Neural cell (in vitro differentiated cells): ENCODE measurements at regions not wholly inside any gene's neighbourhood (a gene's known extent, or its start where the extent isn't known, plus 50 kb on each side); places are given as distances from the start of the nearest gene placed in this dataset.

Experiments used
- H2AFZ ChIP-seq: fragments of 200-600, 300-800 bp; sonication (generic), shearing (Covaris generic); 2 replicates; pipeline ENCODE4 v1.6.0; 2014; ENCODE audit warnings: low read depth, mild to moderate bottlenecking, antibody characterized with exemption, low read length, moderate library complexity
- H3F3A ChIP-seq: fragments of 200-600 bp; shearing (Covaris generic); 2 replicates; pipeline ENCODE4 v1.6.1; 2016; ENCODE audit warnings: mild to moderate bottlenecking, moderate library complexity, mixed read lengths, antibody characterized with exemption, low read length; ENCODE audit not compliant: insufficient read depth, poor library complexity, severe bottlenecking
- H3K27ac ChIP-seq: fragments of 200-600, 300-800 bp; sonication (generic), shearing (Covaris generic); 2 replicates; pipeline ENCODE4 v1.5.1; 2014; ENCODE audit warnings: mild to moderate bottlenecking, low read length, moderate library complexity
- H3K27me3 ChIP-seq: fragments of 300-800, 200-600 bp; sonication (generic), shearing (Covaris generic); 2 replicates; pipeline ENCODE4 v1.6.0; 2014; ENCODE audit warnings: mild to moderate bottlenecking, low read depth, low read length, moderate library complexity; ENCODE audit not compliant: insufficient read depth
- H3K36me3 ChIP-seq: fragments of 300-800, 200-600 bp; sonication (generic), shearing (Covaris generic); 2 replicates; pipeline ENCODE4 v1.5.1; 2014; ENCODE audit warnings: mild to moderate bottlenecking, antibody characterized with exemption, low read length, moderate library complexity; ENCODE audit not compliant: insufficient read depth
- H3K4me2 ChIP-seq: fragments of 300-800, 200-600 bp; sonication (generic), shearing (Covaris generic); 2 replicates; pipeline ENCODE4 v1.6.0; 2014; ENCODE audit warnings: mild to moderate bottlenecking, low read length
- H3K4me3 ChIP-seq: fragments of 300-800, 200-600 bp; sonication (generic), shearing (Covaris generic); 2 replicates; pipeline ENCODE4 v1.5.1; 2014; ENCODE audit warnings: mild to moderate bottlenecking, low read length, moderate library complexity
- H3K79me2 ChIP-seq: fragments of 200-600 bp; shearing (Covaris generic); replicated peaks from 2 replicates; pipeline ENCODE4 v1.6.0; 2014; ENCODE audit warnings: mild to moderate bottlenecking, low read length, moderate library complexity; ENCODE audit not compliant: insufficient read depth
- H3K9ac ChIP-seq: fragments of 300-800, 200-600 bp; sonication (generic), shearing (Covaris generic); 2 replicates; pipeline ENCODE4 v1.6.1; 2016; ENCODE audit warnings: mild to moderate bottlenecking, low read length, mixed read lengths
- H3K9me2 ChIP-seq: fragments of 200-600 bp; shearing (Covaris generic); 2 replicates; pipeline ENCODE4 v1.6.1; 2016; ENCODE audit warnings: mild to moderate bottlenecking, low read length, mixed read lengths; ENCODE audit not compliant: insufficient read depth
- H3K9me3 ChIP-seq: fragments of 200-600, 300-800 bp; sonication (generic), shearing (Covaris generic); 2 replicates; pipeline ENCODE4 v1.6.1; 2016; ENCODE audit warnings: mild to moderate bottlenecking, mixed run types, low read length, moderate library complexity, mixed read lengths
- H4K20me1 ChIP-seq: fragments of 200-600 bp; shearing (Covaris generic); 2 replicates; pipeline ENCODE4 v1.6.1; 2016; ENCODE audit warnings: mild to moderate bottlenecking, mixed run types; ENCODE audit not compliant: insufficient read depth
- CTCF ChIP-seq: fragments of 450-650 bp; IDR thresholded peaks from 2 replicates; pipeline ENCODE4 v1.5.1; 2014; ENCODE audit warnings: antibody characterized with exemption, mild to moderate bottlenecking, moderate library complexity; ENCODE audit not compliant: poor library complexity, severe bottlenecking
- EP300 ChIP-seq: fragments of 450-650 bp; conservative IDR thresholded peaks from 2 replicates; pipeline ENCODE4 v1.6.1; 2014; ENCODE audit warnings: antibody characterized with exemption, mild to moderate bottlenecking, moderate library complexity; ENCODE audit not compliant: poor library complexity, severe bottlenecking
- EZH2 ChIP-seq: fragments of 200-600, 300-800 bp; shearing (Covaris generic), sonication (generic); IDR thresholded peaks from 2 replicates; pipeline ENCODE4 v1.6.1; 2014; ENCODE audit warnings: antibody characterized with exemption, low read length, borderline replicate concordance, mild to moderate bottlenecking; ENCODE audit not compliant: insufficient read depth, poor library complexity, severe bottlenecking
- MXI1 ChIP-seq: fragments of 450-650 bp; conservative IDR thresholded peaks from 2 replicates; pipeline ENCODE4 v1.6.1; 2014; ENCODE audit warnings: antibody characterized with exemption, mild to moderate bottlenecking; ENCODE audit not compliant: poor library complexity, severe bottlenecking
- POLR2AphosphoS5 ChIP-seq: IDR thresholded peaks from 2 replicates; pipeline ENCODE4 v1.6.1; 2012
- RAD21 ChIP-seq: fragments of 450-650 bp; conservative IDR thresholded peaks from 2 replicates; pipeline ENCODE4 v1.6.1; 2014; ENCODE audit warnings: antibody characterized with exemption, mild to moderate bottlenecking, moderate library complexity
- SMC3 ChIP-seq: fragments of 450-650 bp; conservative IDR thresholded peaks from 2 replicates; pipeline ENCODE4 v1.6.1; 2014; ENCODE audit warnings: antibody characterized with exemption, mild to moderate bottlenecking, moderate library complexity; ENCODE audit not compliant: poor library complexity
- TAF1 ChIP-seq: IDR thresholded peaks from 2 replicates; pipeline ENCODE4 v1.6.1; 2012; ENCODE audit warnings: low read depth
- TF ChIP-seq, protein P1 (sequence below): IDR thresholded peaks from 2 replicates; pipeline ENCODE4 v1.6.1; 2012; ENCODE audit warnings: borderline replicate concordance

DNA sequence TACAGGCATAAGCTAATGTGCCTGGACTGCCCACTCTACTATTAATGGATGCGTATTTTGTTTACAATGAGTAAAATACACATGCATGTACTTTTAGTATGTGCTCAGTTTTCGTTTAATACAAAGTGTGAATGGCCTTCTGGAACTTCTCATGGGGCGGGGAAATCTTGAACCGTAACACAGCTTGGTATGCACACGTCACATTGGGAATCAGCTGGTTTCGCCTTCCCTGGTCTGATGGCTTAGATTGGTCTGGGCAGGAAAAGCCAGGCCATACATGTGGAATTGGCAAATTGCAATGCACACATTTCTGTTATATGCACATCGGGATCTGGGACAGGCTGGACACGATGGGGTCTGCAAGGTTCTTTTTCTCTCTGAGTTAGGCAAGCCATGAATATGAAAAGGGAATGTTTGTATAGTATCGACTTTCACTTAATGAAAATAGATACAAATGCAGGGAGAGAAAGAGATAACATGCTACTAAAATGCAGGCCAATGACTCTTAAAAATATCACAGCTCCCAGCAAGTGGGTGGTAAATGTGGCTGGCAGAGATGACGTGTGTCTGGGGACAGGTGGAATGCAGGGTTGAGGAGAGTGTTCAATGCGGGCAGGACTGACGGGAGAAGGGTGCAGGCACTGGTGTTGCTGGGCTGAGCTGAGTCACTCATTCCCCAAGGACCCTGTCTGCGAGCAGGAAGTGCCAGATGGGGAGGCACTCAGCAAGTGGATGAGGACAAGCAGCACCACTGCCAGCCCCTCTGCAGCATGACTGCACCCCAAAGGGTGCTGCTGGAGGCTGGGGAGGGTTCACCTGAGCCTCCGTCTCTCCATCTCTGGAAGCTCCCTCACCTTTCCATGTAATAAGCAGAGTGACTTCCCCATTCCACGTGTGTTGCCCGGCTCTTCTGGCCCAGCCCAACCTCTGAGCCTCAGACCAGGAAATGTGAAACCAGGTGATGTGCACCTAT is 204.0 kb upstream of the GPR12 start:
- no peaks in the 10 kb centered on the region for H3K27me3 ChIP-seq
- H4K20me1 ChIP-seq, result no peaks in the 10 kb centered on the region
- TF ChIP-seq, protein P1, sequence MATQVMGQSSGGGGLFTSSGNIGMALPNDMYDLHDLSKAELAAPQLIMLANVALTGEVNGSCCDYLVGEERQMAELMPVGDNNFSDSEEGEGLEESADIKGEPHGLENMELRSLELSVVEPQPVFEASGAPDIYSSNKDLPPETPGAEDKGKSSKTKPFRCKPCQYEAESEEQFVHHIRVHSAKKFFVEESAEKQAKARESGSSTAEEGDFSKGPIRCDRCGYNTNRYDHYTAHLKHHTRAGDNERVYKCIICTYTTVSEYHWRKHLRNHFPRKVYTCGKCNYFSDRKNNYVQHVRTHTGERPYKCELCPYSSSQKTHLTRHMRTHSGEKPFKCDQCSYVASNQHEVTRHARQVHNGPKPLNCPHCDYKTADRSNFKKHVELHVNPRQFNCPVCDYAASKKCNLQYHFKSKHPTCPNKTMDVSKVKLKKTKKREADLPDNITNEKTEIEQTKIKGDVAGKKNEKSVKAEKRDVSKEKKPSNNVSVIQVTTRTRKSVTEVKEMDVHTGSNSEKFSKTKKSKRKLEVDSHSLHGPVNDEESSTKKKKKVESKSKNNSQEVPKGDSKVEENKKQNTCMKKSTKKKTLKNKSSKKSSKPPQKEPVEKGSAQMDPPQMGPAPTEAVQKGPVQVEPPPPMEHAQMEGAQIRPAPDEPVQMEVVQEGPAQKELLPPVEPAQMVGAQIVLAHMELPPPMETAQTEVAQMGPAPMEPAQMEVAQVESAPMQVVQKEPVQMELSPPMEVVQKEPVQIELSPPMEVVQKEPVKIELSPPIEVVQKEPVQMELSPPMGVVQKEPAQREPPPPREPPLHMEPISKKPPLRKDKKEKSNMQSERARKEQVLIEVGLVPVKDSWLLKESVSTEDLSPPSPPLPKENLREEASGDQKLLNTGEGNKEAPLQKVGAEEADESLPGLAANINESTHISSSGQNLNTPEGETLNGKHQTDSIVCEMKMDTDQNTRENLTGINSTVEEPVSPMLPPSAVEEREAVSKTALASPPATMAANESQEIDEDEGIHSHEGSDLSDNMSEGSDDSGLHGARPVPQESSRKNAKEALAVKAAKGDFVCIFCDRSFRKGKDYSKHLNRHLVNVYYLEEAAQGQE, result no peak
- TF ChIP-seq POLR2AphosphoS5 (no peak), MXI1 (no peak), CTCF (no peak), EP300 (no peak), SMC3 (no peak), EZH2 (no peak), RAD21 (no peak), TAF1 (no peak)
- no peaks in the 10 kb centered on the region for H3F3A ChIP-seq
- H3K9me2 ChIP-seq, result no peaks in the 10 kb centered on the region
- H3K9ac ChIP-seq, result no peak overlapping the region
- H3K9me3 ChIP-seq, result no peaks in the 10 kb centered on the region
- H2AFZ ChIP-seq, result no peak overlapping the region
- H3K27ac ChIP-seq, result no peak overlapping the region
- no peak overlapping the region for H3K4me3 ChIP-seq
- H3K36me3 ChIP-seq, result no peaks in the 10 kb centered on the region
- no peak overlapping the region for H3K4me2 ChIP-seq
- no peaks in the 10 kb centered on the region for H3K79me2 ChIP-seq

GRCh38 chr13:26962671-26963070 is 202.1 kb upstream of the GPR12 start:
- H3K9ac ChIP-seq, result no peak overlapping the region
- H3K27ac ChIP-seq, result no peak overlapping the region
- no peaks in the 10 kb centered on the region for H3K79me2 ChIP-seq
- H3K9me2 ChIP-seq, result no peaks in the 10 kb centered on the region
- TF ChIP-seq EP300 (no peak), SMC3 (no peak)
- no peaks in the 10 kb centered on the region for H3F3A ChIP-seq
- no peak overlapping the region for H3K4me2 ChIP-seq
- H3K9me3 ChIP-seq, result no peaks in the 10 kb centered on the region
- no peaks in the 10 kb centered on the region for H4K20me1 ChIP-seq
- no peak overlapping the region for H3K4me3 ChIP-seq
- no peak overlapping the region for H2AFZ ChIP-seq
- H3K36me3 ChIP-seq, result no peaks in the 10 kb centered on the region
- no peaks in the 10 kb centered on the region for H3K27me3 ChIP-seq
